ENCODE measurements at regions not wholly inside any gene's neighbourhood (a gene's known extent, or its start where the extent isn't known, plus 50 kb on each side); places are given as distances from the start of the nearest gene placed in this dataset.

DNA sequence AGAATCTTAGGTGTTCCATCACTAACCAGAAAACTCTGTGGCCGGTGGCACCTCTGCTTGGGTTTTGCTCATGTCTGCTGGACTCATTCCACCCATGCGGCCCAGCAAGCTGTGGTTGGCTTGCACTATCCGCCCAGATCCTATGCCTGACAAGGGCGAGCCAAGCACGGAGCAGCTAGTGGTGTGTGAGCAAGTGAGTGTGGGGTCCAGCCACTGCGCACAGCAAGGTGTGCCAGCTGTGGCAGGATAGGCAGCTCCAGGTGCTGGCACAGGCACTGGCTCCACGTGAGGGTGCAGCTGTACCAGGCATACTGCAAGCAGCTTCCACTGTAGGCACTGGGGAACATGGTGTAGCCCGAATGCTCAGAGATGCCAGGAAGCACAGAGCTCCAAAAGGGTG, 813.7 kb upstream of the CNTN5 start:
- Histone ChIP-seq H3K4me3 (replicated peaks in 1 of 3) (no peak overlapping the region), H3K27me3 (no peaks in the 10 kb centered on the region), H3K9me3 (no peaks in the 10 kb centered on the region), H3K27ac (no peak overlapping the region), H3K36me3 (no peaks in the 10 kb centered on the region), H3K4me1 (no peaks in the 10 kb centered on the region)
- DNase-seq: no peak
- TF ChIP-seq, protein P1, sequence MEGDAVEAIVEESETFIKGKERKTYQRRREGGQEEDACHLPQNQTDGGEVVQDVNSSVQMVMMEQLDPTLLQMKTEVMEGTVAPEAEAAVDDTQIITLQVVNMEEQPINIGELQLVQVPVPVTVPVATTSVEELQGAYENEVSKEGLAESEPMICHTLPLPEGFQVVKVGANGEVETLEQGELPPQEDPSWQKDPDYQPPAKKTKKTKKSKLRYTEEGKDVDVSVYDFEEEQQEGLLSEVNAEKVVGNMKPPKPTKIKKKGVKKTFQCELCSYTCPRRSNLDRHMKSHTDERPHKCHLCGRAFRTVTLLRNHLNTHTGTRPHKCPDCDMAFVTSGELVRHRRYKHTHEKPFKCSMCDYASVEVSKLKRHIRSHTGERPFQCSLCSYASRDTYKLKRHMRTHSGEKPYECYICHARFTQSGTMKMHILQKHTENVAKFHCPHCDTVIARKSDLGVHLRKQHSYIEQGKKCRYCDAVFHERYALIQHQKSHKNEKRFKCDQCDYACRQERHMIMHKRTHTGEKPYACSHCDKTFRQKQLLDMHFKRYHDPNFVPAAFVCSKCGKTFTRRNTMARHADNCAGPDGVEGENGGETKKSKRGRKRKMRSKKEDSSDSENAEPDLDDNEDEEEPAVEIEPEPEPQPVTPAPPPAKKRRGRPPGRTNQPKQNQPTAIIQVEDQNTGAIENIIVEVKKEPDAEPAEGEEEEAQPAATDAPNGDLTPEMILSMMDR (IDR thresholded peaks at IDR 0.05): no peak
- WGBS, 2 donors: 95 to 96% methylated on average over 7 to 8 of the region's 8 CpGs
- intact Hi-C loops (cut with DNase I): no loop called here

DNA sequence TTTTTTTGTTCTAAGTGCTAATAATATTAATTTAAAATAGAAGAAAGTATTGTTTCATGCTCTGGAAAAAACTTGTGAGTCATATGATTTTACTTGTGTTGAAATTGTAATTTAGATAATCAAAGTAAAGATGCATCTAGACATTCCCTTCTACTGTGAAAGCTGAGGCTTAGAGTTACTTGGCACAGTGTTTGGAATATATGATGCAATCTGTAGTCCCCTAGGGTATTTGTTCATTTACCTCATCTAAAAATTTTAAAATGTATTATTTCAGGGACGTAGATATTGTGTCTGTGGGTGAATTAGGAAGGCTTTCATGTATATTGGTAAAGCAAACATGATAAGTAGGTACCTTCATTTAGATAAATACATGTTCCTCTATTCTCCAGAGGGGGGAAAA, 793.5 kb upstream of the CNTN5 start:
- no peaks in the 10 kb centered on the region for H3K27me3 ChIP-seq
- intact Hi-C loops (cut with DNase I): no loop called here
- no peak overlapping the region for H3K27ac ChIP-seq
- TF ChIP-seq, protein P1 (IDR thresholded peaks at IDR 0.05): no peak
- no peak for TF ChIP-seq POLR2A (IDR thresholded peaks at IDR 0.05)
- H3K36me3 ChIP-seq: no peaks in the 10 kb centered on the region
- DNase-seq: no peak
- WGBS, 2 donors: 48 to 56% methylated on average over 1 of the region's 1 CpG
- H3K4me3 ChIP-seq (replicated peaks in 1 of 3): no peak overlapping the region
- no peaks in the 10 kb centered on the region for H3K4me1 ChIP-seq
- no peaks in the 10 kb centered on the region for H3K9me3 ChIP-seq

DNA sequence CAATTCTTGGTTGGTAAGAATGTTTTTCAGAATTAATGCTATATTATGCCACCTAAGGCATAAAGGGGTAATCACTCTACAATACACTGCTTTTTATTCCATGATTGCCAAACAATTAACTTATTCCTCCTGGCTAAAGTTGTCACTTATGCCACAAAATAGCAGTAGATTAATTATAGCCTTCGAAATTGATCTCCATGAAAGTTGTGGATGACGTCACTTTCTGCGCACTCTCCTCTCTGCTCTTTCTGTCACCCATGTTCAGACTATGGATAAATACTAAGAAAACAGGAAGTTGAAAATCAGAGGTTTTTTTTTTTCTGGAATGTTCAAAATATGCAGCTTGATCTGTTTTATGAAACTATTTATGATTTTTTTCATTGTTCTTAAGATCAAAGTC, 790.1 kb upstream of the CNTN5 start:
- Histone ChIP-seq H3K9me3 (no peaks in the 10 kb centered on the region), H3K27ac (no peak overlapping the region), H3K4me3 (replicated peaks in 1 of 3) (no peak overlapping the region), H3K4me1 (no peaks in the 10 kb centered on the region), H3K36me3 (no peaks in the 10 kb centered on the region), H3K27me3 (no peaks in the 10 kb centered on the region)
- TF ChIP-seq, protein P1 (IDR thresholded peaks at IDR 0.05): no peak
- no peak for TF ChIP-seq POLR2A (IDR thresholded peaks at IDR 0.05)
- DNase-seq: no peak
- 90 to 95% methylated on average over 3 of the region's 3 CpGs for WGBS, 2 donors
- intact Hi-C loops (cut with DNase I): no loop called here

DNA sequence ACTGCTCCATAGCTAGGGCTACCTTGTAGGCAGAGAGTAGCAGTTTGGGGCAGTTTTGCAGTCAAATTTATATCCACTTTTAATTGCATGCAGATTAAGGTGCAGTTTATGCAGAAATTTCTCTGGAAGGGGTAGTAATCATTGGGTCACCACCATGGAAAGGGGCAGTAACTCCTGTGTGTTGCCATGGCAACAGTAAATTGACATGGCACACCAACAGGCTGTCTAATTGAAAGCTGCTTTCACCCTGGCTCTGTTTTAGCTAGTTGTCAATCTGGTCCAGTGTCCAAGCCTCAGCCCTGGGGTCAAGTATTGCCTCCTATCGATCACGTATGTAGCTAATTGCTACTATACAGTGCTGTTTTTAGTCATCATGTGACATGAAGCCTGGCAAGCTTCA, 786.1 kb upstream of the CNTN5 start:
- H3K27me3 ChIP-seq: no peaks in the 10 kb centered on the region
- no peak for TF ChIP-seq POLR2A (IDR thresholded peaks at IDR 0.05)
- TF ChIP-seq, protein P1 (IDR thresholded peaks at IDR 0.05): no peak
- no peak for DNase-seq
- no peak overlapping the region for H3K27ac ChIP-seq
- H3K4me1 ChIP-seq: no peaks in the 10 kb centered on the region
- H3K36me3 ChIP-seq: no peaks in the 10 kb centered on the region
- intact Hi-C loops (cut with DNase I): no loop called here
- 84 to 91% methylated on average over 2 of the region's 2 CpGs for WGBS, 2 donors
- H3K9me3 ChIP-seq: no peaks in the 10 kb centered on the region
- no peak overlapping the region for H3K4me3 ChIP-seq (replicated peaks in 1 of 3)

DNA sequence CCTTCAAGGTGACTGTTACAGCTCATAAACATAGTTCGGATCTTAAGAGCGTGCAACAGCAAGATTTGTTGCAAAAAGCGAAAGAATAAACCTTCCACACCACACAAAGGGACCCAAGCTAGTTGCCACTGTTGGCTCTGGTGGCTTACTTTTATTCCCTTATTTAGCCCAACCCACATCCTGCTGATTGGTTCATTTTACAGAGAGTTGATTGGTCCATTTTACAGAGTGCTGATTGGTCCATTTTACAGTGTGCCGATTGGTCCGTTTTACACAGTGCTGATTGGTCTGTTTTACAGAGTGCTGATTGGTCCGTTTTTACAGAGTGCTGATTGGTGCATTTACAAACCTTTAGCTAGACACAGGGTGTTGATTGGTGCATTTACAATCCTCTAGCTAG, 776.9 kb upstream of the CNTN5 start:
- Histone ChIP-seq H3K9me3 (no peaks in the 10 kb centered on the region), H3K27ac (no peak overlapping the region), H3K4me1 (no peaks in the 10 kb centered on the region), H3K36me3 (no peaks in the 10 kb centered on the region), H3K27me3 (no peaks in the 10 kb centered on the region), H3K4me3 (replicated peaks in 1 of 3) (no peak overlapping the region)
- WGBS, 2 donors: 67 to 78% methylated on average over 6 of the region's 6 CpGs
- intact Hi-C loops (cut with DNase I): no loop called here
- no peak for DNase-seq
- no peak for TF ChIP-seq POLR2A (IDR thresholded peaks at IDR 0.05)
- TF ChIP-seq, protein P1 (IDR thresholded peaks at IDR 0.05): no peak
